NOMO-1 treated with DMSO at 0.1 percent for 48 hours (cell line): ENCODE measurements at regions not wholly inside any gene's neighbourhood (a gene's known extent, or its start where the extent isn't known, plus 50 kb on each side); places are given as distances from the start of the nearest gene placed in this dataset.
"Not testable (repeated sequence)": the region's sequence is repeated elsewhere in the genome, so short reads cannot be mapped to it uniquely, and the experiment has no call there.

Experiments used
- DNase-seq: peaks from one replicate; lab custom pipeline; 2025; ENCODE audit not compliant: unreplicated experiment; lab: John Stamatoyannopoulos, UW

GRCh38 chr5:118302786-118303185 is 685.6 kb downstream of the DTWD2 start:
- DNase-seq: no peak

GRCh38 chr5:118301696-118302095 is 686.7 kb downstream of the DTWD2 start:
- no peak for DNase-seq

- no peak for DNase-seq
Measured at GRCh38 chr5:118295045-118295444, 693.3 kb downstream of the DTWD2 start.

- DNase-seq: no peak
Measured at GRCh38 chr5:118293378-118293777, 695.0 kb downstream of the DTWD2 start.

- DNase-seq: no peak
Measured at GRCh38 chr5:118290204-118290603, 698.1 kb downstream of the DTWD2 start.

GRCh38 chr5:118284230-118284629 is 704.1 kb downstream of the DTWD2 start:
- not testable (repeated sequence) for DNase-seq

GRCh38 chr5:118282480-118283038 is 705.8 kb downstream of the DTWD2 start:
- not testable (repeated sequence) for DNase-seq

GRCh38 chr5:118279540-118280294 is 708.6 kb downstream of the DTWD2 start:
- DNase-seq: no peak

GRCh38 chr5:118270526-118270925 is 717.8 kb downstream of the DTWD2 start:
- DNase-seq: no peak

- no peak for DNase-seq
Measured at GRCh38 chr5:118258223-118258622, 730.1 kb downstream of the DTWD2 start.

GRCh38 chr5:118257066-118257465 is 731.3 kb downstream of the DTWD2 start:
- no peak for DNase-seq

- no peak for DNase-seq
Measured at GRCh38 chr5:118253225-118254061, 734.9 kb downstream of the DTWD2 start.

GRCh38 chr5:118249386-118249785 is 739.0 kb downstream of the DTWD2 start:
- peak; percentile 71 for DNase-seq

- DNase-seq: no peak
Measured at GRCh38 chr5:118247458-118247857, 740.9 kb downstream of the DTWD2 start.

GRCh38 chr5:118243613-118244012 is 744.7 kb downstream of the DTWD2 start:
- DNase-seq: no peak

- DNase-seq: no peak
Measured at GRCh38 chr5:118243068-118243467, 745.3 kb downstream of the DTWD2 start.

GRCh38 chr5:118236108-118236849 is 752.1 kb downstream of the DTWD2 start:
- no peak for DNase-seq

GRCh38 chr5:118233606-118234005 is 754.7 kb downstream of the DTWD2 start:
- DNase-seq: no peak

- DNase-seq: no peak
Measured at GRCh38 chr5:118228489-118228888, 759.9 kb downstream of the DTWD2 start.

GRCh38 chr5:118224546-118224945 is 763.8 kb downstream of the DTWD2 start:
- DNase-seq: no peak

GRCh38 chr5:118220556-118221195 is 767.7 kb downstream of the DTWD2 start:
- DNase-seq: no peak
